ENCODE measurements at regions not wholly inside any gene's neighbourhood (a gene's known extent, or its start where the extent isn't known, plus 50 kb on each side); places are given as distances from the start of the nearest gene placed in this dataset.

DNA sequence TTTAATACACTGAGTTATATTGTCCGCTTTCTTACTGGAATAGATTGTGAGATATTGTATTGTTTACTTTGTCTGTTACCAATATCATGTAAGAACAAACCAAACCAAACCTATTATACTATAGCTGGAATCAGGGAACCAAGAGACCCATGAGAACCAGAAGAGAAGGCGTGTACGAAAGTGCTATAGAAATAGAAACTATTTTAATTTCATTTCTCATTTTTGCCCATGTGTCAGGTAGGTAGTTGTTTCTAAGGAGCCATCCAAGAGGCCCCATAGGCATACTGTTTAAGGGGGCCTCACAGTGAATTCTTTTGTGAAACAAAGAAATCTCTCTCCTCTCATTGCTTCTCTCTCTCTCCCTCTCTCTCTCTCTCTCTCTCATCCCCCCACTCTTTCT lies 363.6 kb downstream of the RNF144A start:
- H3K4me3 Mint-ChIP-seq, result no peak overlapping the region
- no peaks in the 10 kb centered on the region for H3K27me3 Mint-ChIP-seq
- H3K9me3 Mint-ChIP-seq, result peaks cover 3% of the 10 kb centered on the region
- H3K27ac Mint-ChIP-seq, result no peak overlapping the region
- H3K4me1 Mint-ChIP-seq, result no peaks in the 10 kb centered on the region
- ATAC-seq, result no peak
- H3K36me3 Mint-ChIP-seq, result no peaks in the 10 kb centered on the region

DNA sequence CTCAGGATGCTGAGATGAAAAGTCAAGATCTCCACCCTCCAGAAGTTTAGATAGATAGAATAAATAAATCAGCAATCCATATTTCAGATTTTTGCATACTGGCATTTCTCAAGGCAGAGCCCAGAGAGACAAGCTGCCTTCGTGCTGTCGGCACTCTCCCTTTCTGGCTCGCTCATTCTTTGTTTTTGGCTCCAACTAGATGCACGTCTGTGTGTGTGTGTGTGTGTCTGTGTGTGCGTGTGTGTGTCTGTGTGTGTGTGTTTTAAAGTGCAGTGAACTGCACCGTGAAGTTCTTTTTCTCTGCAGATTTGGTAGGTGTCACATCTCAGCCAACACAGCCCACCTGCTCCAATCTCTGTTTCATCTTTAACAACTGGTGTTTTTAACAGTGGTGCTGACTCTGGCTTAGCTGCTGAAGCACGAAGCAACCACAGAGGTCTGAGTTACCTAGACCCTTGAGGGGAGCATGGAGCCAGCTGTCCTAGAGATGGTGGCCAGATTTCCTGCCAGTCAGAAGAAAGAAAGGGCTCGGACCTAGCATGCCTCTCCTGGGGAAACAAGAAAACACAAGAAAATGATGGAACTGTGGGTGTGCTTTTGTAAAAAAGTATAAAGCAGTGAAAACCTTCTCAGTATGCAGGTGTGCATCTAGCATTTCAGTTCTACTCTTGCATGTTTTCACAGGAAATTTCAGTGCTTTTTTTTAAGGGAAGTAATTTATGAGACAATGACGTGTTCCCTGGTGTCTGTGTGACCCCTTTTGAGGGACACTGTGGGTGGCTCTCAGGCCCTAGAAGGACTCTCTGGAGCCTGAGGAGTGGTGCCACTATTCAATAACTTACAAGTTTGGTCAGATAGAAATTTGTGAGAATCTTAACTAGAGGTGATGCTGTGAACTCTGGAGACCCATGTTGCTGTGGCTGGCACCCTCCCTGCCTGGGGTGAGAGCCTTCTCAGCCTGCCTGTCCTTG lies 364.3 kb downstream of the RNF144A start:
- no peak overlapping the region for H3K4me3 Mint-ChIP-seq
- ATAC-seq, result no peak
- H3K27me3 Mint-ChIP-seq, result no peaks in the 10 kb centered on the region
- H3K4me1 Mint-ChIP-seq, result no peaks in the 10 kb centered on the region
- H3K36me3 Mint-ChIP-seq, result no peaks in the 10 kb centered on the region
- H3K27ac Mint-ChIP-seq, result no peak overlapping the region
- peaks cover 3% of the 10 kb centered on the region for H3K9me3 Mint-ChIP-seq

GRCh38 chr2:7286120-7286519 lies 368.9 kb downstream of the RNF144A start:
- Mint-ChIP-seq H3K4me1 (no peaks in the 10 kb centered on the region), H3K27me3 (no peaks in the 10 kb centered on the region), H3K9me3 (no peaks in the 10 kb centered on the region), H3K36me3 (no peaks in the 10 kb centered on the region), H3K4me3 (no peak overlapping the region), H3K27ac (no peak overlapping the region)
- no peak for ATAC-seq

DNA sequence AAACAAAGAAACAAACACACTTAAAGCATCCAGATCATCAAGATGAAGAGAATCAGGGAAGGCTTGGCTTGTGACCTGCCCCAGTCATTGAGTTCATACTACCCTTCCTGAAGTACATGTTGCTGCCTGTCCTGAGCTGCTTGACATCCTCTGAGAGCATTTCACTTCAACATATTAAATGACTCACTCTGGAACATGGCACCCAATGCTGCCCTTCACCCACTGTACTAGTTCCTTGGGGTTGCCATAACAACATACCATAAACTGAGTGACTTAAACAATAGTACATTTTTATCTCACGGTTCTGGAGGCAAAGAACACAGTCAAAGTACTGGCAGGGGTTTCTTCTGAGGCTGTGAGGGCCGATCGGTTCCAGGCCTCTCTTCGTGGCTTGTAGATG lies 371.3 kb downstream of the RNF144A start:
- H3K27ac Mint-ChIP-seq, result no peak overlapping the region
- H3K9me3 Mint-ChIP-seq, result no peaks in the 10 kb centered on the region
- H3K36me3 Mint-ChIP-seq, result no peaks in the 10 kb centered on the region
- no peak overlapping the region for H3K4me3 Mint-ChIP-seq
- no peak for ATAC-seq
- H3K27me3 Mint-ChIP-seq, result no peaks in the 10 kb centered on the region
- H3K4me1 Mint-ChIP-seq, result no peaks in the 10 kb centered on the region

DNA sequence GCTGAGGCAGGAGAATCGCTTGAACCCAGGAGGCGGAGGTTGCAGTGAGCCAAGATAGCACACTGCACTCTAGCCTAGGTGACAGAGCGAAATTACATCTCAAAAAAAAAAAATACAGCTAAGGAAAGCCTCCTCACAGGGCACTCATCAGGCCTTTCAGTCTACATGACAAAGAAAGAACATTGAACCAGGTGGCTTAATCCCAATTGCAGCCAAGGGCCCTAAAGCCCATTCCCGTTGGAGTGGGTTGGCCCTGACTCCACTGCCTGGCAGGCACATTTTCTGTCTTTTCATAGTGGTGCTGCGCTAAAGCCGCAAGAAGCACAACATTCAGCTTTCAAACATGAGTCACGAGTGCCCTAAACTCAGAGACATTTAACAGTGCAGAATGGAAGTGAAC lies 372.5 kb downstream of the RNF144A start:
- no peak for ATAC-seq
- Mint-ChIP-seq H3K4me3 (no peak overlapping the region), H3K27me3 (no peaks in the 10 kb centered on the region), H3K36me3 (no peaks in the 10 kb centered on the region), H3K27ac (no peak overlapping the region), H3K4me1 (no peaks in the 10 kb centered on the region), H3K9me3 (no peaks in the 10 kb centered on the region)

GRCh38 chr2:7292154-7292691 lies 375.0 kb downstream of the RNF144A start:
- ATAC-seq, result no peak
- no peaks in the 10 kb centered on the region for H3K4me1 Mint-ChIP-seq
- H3K27ac Mint-ChIP-seq, result no peak overlapping the region
- no peaks in the 10 kb centered on the region for H3K36me3 Mint-ChIP-seq
- H3K27me3 Mint-ChIP-seq, result no peaks in the 10 kb centered on the region
- no peaks in the 10 kb centered on the region for H3K9me3 Mint-ChIP-seq
- no peak overlapping the region for H3K4me3 Mint-ChIP-seq

DNA sequence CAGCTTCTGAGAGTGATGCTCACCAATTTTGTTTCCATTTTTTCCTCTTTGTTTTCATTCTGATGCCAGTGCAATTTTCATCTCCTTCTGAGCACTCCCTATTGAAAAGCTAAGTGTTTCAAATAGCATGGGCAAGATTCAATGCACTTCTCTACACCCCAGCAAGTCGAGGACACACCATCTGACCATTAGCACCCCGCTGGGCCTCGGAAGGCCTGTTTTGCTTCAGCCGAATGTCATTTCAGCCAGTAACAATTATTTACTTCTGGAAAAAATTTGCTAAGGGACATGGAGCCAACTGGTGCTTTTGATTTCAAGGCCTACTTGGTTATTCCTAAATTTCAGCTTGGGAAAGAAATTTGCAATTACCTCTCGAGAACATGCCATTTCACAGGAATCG lies 392.4 kb downstream of the RNF144A start:
- no peak overlapping the region for H3K4me3 Mint-ChIP-seq
- no peaks in the 10 kb centered on the region for H3K4me1 Mint-ChIP-seq
- no peak for ATAC-seq
- H3K27ac Mint-ChIP-seq, result no peak overlapping the region
- no peaks in the 10 kb centered on the region for H3K36me3 Mint-ChIP-seq
- H3K27me3 Mint-ChIP-seq, result no peaks in the 10 kb centered on the region
- no peaks in the 10 kb centered on the region for H3K9me3 Mint-ChIP-seq

DNA sequence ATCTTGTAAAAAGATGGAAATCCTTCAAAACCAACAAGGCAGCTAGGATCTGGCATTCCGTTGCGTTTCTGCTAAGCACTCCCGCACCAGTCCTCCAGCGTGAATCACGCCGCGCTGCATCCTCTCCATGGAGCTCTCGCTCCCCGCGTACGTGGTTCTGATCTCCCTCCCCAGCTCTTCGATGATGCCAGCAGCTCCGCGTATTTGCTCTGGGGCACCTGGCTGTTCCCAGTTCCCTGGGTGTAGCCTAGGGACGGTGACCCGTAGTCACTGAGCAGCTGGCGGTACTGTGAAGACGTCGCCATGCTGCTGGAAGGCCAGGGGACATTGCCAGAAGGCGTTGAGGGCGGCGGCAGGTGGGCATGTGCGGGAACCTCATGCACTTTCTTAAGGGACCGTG lies 407.5 kb downstream of the RNF144A start:
- ATAC-seq, result no peak
- H3K4me1 Mint-ChIP-seq, result no peaks in the 10 kb centered on the region
- H3K27ac Mint-ChIP-seq, result no peak overlapping the region
- no peak overlapping the region for H3K4me3 Mint-ChIP-seq
- H3K9me3 Mint-ChIP-seq, result peaks cover 2% of the 10 kb centered on the region
- H3K27me3 Mint-ChIP-seq, result no peaks in the 10 kb centered on the region
- no peaks in the 10 kb centered on the region for H3K36me3 Mint-ChIP-seq

- no peak overlapping the region for H3K27ac Mint-ChIP-seq
- peaks cover 2% of the 10 kb centered on the region for H3K9me3 Mint-ChIP-seq
- no peaks in the 10 kb centered on the region for H3K27me3 Mint-ChIP-seq
- H3K4me1 Mint-ChIP-seq, result no peaks in the 10 kb centered on the region
- ATAC-seq, result no peak
- no peaks in the 10 kb centered on the region for H3K36me3 Mint-ChIP-seq
- H3K4me3 Mint-ChIP-seq, result no peak overlapping the region
These were observed 408.0 kb downstream of the RNF144A start for GRCh38 chr2:7325186-7325585.

DNA sequence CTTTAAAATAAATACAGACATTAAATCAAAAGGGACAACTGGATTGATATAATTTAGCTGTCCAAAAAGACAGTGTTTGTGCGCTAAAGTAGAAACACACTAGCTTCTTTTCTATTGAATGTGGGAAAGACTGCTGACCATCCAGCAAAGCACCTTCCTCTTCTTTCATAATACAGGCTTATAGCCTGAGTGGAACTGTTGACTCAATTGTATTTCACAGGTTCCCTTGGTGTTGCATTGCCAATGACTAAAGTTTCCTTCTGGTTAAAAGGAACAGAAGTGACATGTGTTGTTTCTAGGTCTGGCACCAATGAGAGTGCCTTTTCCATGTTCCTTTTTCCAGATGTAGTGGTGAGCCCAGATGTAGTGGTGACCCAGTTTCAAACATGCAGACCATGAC lies 412.3 kb downstream of the RNF144A start:
- no peaks in the 10 kb centered on the region for H3K9me3 Mint-ChIP-seq
- no peak overlapping the region for H3K4me3 Mint-ChIP-seq
- no peaks in the 10 kb centered on the region for H3K36me3 Mint-ChIP-seq

GRCh38 chr2:7333189-7333765 lies 416.1 kb downstream of the RNF144A start:
- H3K36me3 Mint-ChIP-seq, result no peaks in the 10 kb centered on the region
- no peaks in the 10 kb centered on the region for H3K27me3 Mint-ChIP-seq
- H3K4me1 Mint-ChIP-seq, result no peaks in the 10 kb centered on the region
- H3K27ac Mint-ChIP-seq, result no peak overlapping the region
- ATAC-seq, result no peak
- no peak overlapping the region for H3K4me3 Mint-ChIP-seq
- no peaks in the 10 kb centered on the region for H3K9me3 Mint-ChIP-seq

More for the DNA sequence above, 412.3 kb downstream of the RNF144A start:
- Mint-ChIP-seq H3K27me3 (no peaks in the 10 kb centered on the region), H3K4me1 (no peaks in the 10 kb centered on the region), H3K27ac (no peak overlapping the region)
- ATAC-seq, result no peak

DNA sequence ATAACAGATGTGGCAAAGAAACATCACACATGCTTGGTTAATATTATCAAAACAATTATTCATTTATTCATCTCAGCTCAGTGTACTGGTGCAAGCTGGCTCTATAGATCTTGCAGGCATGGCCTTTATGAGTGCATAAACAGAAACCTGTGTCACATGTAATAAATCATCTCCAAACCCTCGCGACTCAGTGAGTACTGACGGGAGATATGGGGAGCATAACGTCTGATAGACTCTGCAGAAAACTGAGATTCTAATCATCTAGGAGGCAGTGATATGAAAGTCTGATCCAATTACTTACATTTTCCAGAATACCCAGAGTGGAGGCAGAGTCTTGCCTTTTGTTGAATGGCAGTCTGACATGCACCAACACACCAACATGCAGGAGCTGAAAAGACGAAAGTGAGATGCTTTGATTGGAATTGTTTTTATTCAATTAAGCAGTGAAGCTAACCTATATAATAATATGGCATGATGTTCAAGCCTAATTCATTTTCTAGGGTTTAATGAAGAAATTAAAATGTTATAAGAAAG lies 416.8 kb downstream of the RNF144A start:
- no peaks in the 10 kb centered on the region for H3K4me1 Mint-ChIP-seq
- no peaks in the 10 kb centered on the region for H3K27me3 Mint-ChIP-seq
- H3K27ac Mint-ChIP-seq, result no peak overlapping the region
- ATAC-seq, result no peak
- no peaks in the 10 kb centered on the region for H3K36me3 Mint-ChIP-seq
- H3K9me3 Mint-ChIP-seq, result no peaks in the 10 kb centered on the region
- H3K4me3 Mint-ChIP-seq, result no peak overlapping the region

DNA sequence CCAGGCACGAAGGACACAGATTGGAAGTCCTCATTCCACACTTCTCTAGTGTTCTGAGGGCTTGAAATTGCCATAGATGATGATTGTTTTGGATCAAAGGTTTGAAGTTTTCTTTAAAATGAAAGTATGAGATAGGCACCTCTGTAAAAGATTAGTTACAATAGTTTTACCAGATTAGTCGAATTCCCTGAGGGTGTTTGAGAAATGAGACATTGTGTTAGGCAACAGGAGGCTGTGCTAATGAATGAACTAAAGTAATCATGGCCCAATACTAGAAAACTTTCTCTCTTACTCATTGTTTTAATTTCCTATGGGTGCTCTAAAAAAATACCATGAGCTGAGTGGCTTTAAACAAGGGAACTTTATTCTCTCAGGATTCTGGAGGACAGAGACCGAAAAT lies 421.7 kb downstream of the RNF144A start:
- H3K27ac Mint-ChIP-seq, result no peak overlapping the region
- no peak for ATAC-seq
- H3K36me3 Mint-ChIP-seq, result no peaks in the 10 kb centered on the region
- H3K4me1 Mint-ChIP-seq, result no peaks in the 10 kb centered on the region
- H3K9me3 Mint-ChIP-seq, result no peaks in the 10 kb centered on the region
- no peak overlapping the region for H3K4me3 Mint-ChIP-seq
- H3K27me3 Mint-ChIP-seq, result no peaks in the 10 kb centered on the region

GRCh38 chr2:7346336-7346735 lies 429.1 kb downstream of the RNF144A start:
- H3K4me1 Mint-ChIP-seq, result no peaks in the 10 kb centered on the region
- ATAC-seq, result no peak
- no peak overlapping the region for H3K4me3 Mint-ChIP-seq
- no peaks in the 10 kb centered on the region for H3K36me3 Mint-ChIP-seq
- H3K27me3 Mint-ChIP-seq, result no peaks in the 10 kb centered on the region
- no peaks in the 10 kb centered on the region for H3K9me3 Mint-ChIP-seq
- H3K27ac Mint-ChIP-seq, result no peak overlapping the region

DNA sequence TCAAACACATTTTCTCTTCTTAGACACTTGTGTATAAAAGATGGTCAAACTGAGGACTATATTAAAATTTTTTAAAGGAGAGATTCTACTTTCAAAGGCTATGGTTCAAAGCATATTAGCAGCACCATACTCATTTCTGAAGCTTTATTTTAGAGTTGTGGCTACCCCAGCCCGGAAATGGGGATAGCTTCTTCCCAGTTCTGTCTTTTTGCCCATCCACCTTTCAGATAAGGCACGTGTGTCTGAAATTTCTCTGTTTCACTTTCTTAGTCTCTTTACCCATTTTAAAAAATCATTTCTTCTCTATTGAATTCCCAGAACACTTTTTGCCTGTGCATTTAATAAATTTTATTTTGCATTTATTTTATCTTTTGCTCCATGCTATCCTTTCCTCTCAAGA lies 431.5 kb downstream of the RNF144A start:
- H3K36me3 Mint-ChIP-seq, result no peaks in the 10 kb centered on the region
- H3K4me3 Mint-ChIP-seq, result no peak overlapping the region
- H3K27me3 Mint-ChIP-seq, result no peaks in the 10 kb centered on the region
- H3K27ac Mint-ChIP-seq, result no peak overlapping the region
- no peaks in the 10 kb centered on the region for H3K4me1 Mint-ChIP-seq
- ATAC-seq, result no peak
- H3K9me3 Mint-ChIP-seq, result no peaks in the 10 kb centered on the region

DNA sequence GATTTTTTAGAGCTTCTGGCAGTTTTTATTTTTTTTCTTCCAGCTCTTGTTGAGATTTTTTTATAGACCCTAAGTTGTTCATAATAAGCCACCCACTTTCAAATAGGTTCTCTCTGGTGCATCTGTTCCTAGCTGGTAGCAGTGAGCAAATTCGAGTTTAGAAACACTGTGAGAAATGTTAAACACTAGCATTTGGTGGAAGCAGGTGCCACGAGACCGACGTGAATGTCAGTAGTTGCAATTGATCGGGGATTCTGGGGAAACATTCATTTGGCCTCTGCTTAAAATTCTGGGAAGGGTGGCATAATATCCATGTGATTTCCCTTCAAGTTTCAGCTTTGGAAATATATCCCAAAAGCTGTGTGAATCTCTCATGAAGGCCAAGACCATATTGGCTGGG lies 435.0 kb downstream of the RNF144A start:
- no peaks in the 10 kb centered on the region for H3K4me1 Mint-ChIP-seq
- no peak for ATAC-seq
- no peaks in the 10 kb centered on the region for H3K9me3 Mint-ChIP-seq
- no peak overlapping the region for H3K27ac Mint-ChIP-seq
- H3K36me3 Mint-ChIP-seq, result no peaks in the 10 kb centered on the region
- H3K4me3 Mint-ChIP-seq, result no peak overlapping the region
- peaks cover 2% of the 10 kb centered on the region for H3K27me3 Mint-ChIP-seq
